GM13976 (cell line): ENCODE measurements at regions not wholly inside any gene's neighbourhood (a gene's known extent, or its start where the extent isn't known, plus 50 kb on each side); places are given as distances from the start of the nearest gene placed in this dataset.

Experiments
- DNase-seq: peaks from one replicate; pipeline ENCODE4 v3.0.0; 2012; ENCODE audit warnings: low spot score
- in situ Hi-C: fragments of 300-500 bp; cut with MboI; formaldehyde crosslinking; loops from one replicate; pipeline ENCODE4 v1.12.0; 2022; ENCODE audit warnings: low sequenced_read_pairs, mixed read lengths, inconsistent platforms; ENCODE audit not compliant: unreplicated experiment
- TF ChIP-seq, protein P1 (sequence below): IDR thresholded peaks from 2 replicates; pipeline ENCODE4 v1.5.1; 2012; ENCODE audit warnings: borderline replicate concordance, mild to moderate bottlenecking; ENCODE audit not compliant: insufficient read depth; ENCODE audit errors: extremely low read depth, missing control alignments, control extremely low read depth

DNA sequence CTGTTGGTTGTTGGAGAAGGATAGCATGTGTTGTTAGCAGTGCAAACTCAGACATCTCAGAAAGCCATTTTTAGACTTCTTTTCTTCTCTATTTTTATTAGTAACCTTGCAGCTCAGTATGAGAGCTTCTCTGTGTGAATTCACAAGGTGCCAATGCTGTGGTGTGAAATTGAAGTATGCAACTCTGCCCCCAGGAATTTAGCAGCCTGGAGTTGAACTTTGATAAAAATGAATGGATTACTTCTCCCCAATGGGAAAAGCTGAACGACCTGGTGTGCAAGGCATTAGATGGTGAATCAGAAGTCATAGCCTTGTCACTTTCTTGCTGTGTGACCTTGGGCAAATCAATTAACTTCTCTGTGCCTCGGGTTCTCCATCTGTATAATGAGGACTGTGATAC is 512.3 kb upstream of the PCDH9 start:
- TF ChIP-seq, protein P1, sequence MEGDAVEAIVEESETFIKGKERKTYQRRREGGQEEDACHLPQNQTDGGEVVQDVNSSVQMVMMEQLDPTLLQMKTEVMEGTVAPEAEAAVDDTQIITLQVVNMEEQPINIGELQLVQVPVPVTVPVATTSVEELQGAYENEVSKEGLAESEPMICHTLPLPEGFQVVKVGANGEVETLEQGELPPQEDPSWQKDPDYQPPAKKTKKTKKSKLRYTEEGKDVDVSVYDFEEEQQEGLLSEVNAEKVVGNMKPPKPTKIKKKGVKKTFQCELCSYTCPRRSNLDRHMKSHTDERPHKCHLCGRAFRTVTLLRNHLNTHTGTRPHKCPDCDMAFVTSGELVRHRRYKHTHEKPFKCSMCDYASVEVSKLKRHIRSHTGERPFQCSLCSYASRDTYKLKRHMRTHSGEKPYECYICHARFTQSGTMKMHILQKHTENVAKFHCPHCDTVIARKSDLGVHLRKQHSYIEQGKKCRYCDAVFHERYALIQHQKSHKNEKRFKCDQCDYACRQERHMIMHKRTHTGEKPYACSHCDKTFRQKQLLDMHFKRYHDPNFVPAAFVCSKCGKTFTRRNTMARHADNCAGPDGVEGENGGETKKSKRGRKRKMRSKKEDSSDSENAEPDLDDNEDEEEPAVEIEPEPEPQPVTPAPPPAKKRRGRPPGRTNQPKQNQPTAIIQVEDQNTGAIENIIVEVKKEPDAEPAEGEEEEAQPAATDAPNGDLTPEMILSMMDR, result no peak
- in situ Hi-C loops, result no loop called here
- no peak for DNase-seq

DNA sequence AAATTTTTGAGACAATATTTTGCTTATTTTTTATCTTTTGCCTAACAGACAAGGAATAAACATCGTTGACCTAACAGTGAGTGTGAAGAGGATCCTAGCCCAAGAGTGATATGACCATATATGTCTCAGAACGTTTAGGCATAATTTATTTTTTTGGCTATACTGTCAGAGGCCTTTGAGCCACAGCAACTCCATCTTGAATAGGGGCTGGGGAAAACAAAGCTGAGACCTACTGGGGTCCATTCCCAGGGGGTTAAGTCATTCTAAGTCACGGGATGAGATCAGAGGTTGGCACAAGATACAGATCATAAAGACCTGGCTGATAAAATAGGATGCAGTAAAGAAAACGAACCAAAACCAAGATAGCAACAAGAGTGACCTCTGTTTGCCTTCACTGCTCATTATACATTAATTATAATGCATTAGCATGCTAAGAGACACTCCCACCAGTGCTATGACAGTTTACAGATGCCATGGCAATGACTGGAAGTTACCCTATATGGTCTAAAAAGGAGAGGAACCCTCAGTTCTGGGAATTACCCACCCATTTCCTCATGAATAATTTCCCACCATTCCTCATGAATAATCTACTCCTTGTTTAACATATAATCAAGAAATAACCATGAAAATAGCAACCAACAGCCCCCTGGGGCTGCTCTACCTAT is 510.9 kb upstream of the PCDH9 start:
- no peak for DNase-seq

DNA sequence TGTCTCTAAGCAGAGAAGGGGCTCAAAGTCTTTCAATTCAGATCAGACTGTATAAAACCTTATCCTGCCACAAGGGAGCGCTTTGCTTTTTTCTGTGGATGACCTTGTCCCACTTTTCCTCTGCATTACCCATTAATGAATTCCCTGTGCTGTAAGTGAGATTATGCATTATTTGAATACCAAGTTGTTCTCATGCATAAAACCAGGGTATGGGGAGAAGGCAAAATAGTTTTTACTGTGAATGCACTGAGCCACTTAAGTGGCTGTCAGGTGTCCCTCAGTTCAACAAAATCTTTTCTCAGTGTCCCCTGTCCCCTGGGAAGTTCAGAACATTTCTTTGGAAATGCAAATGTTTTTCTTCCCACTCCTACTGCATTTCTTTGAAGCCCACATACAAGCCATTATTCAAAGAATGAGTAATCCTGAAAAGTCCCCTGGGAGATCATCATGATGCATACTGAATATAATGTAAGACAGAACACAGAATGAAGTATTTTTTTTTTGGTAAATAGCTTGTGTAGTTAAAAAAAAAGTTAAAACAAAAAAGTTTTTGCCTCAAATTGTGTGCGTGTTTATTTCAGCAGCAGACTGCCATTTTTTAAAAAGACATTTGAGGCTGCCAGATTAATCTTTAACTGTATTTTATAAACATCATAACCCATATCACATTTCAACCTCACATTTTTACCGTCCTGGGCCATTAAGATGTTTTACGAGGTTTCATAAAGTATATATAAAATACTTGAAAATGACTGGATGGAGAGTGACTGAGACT is 506.7 kb upstream of the PCDH9 start:
- TF ChIP-seq, protein P1, result no peak
- in situ Hi-C loops, result no loop called here
- DNase-seq, result no peak

More for the DNA sequence above, 510.9 kb upstream of the PCDH9 start:
- TF ChIP-seq, protein P1, result no peak
- in situ Hi-C loops, result no loop called here

DNA sequence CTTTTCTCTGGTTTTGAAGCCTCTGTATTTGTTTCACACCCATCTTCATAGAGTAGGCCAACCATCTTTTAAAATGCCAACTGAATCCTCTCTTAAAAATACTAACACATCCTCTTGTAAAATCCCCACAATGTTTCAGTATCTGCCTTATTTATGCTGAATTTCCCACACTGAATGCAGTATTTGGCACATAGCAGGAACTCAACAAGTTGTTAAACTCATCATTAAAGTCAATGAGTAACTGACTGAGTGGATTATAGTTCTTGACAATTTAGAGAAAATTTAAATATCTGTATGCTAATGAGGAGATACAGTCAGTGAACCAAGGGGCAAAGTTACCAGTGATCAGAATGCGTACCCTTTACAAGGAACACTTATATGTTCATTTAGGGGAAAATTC is 505.5 kb upstream of the PCDH9 start:
- in situ Hi-C loops, result no loop called here
- TF ChIP-seq, protein P1, result no peak
- DNase-seq, result no peak

DNA sequence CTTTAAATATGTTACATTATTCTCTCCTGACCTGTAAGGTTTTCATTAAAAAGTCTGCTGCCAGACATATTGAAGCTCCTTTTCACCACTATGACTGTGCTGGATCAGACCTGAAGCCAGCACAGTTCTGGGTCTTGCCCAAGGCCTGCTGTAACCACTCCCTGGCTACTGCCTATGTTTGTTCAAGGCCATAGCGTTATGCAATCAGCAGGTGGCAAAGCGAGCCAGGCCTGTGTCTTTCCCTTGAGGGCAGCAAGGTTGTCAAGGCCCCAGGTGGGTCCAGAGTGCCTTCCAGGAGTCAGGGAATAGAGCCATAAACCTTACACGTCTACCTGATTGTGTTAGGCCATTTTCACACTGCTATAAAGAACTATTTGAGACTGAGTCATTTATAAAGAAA is 496.8 kb upstream of the PCDH9 start:
- DNase-seq, result no peak
- in situ Hi-C loops, result no loop called here
- TF ChIP-seq, protein P1, result no peak

DNA sequence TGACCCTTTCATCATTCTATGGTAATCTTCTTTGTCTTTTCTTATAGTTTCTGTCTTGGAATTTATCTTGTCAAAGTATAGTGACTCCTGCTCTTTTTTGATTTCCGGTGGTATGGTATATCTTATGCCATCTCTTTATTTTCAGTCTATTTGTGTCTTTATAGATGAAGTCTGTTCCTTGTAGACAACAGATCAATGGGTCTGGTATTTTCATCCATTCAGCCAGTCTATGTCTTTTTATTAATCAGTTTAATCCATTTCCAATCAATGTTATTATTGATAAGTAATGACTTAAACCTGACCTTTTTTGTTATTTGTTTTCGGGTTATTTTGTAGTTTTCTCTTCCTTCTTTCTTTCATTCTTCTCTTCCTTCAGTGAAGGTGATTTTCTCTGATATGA is 495.9 kb upstream of the PCDH9 start:
- DNase-seq, result no peak
- TF ChIP-seq, protein P1, result no peak
- in situ Hi-C loops, result no loop called here
